ENCODE measurements at regions not wholly inside any gene's neighbourhood (a gene's known extent, or its start where the extent isn't known, plus 50 kb on each side); places are given as distances from the start of the nearest gene placed in this dataset.

- TF ChIP-seq CTCF (conservative IDR thresholded peaks at IDR 0.05; ENCODE audit: low read length), result no peak
- no peak for TF ChIP-seq EZH2phosphoT487 (IDR thresholded peaks at IDR 0.05; ENCODE audit: borderline replicate concordance)
Measured at GRCh38 chr20:26295006-26295405, 598.4 kb upstream of the ZNF337 start.

Data from Loucy (cell line).